Astrocyte of the cerebellum (primary cell): ENCODE measurements at regions not wholly inside any gene's neighbourhood (a gene's known extent, or its start where the extent isn't known, plus 50 kb on each side); places are given as distances from the start of the nearest gene placed in this dataset.

Experiments
- DNase-seq: peaks from one replicate; pipeline ENCODE4 v3.0.0-alpha.2; 2011; ENCODE audit warnings: low read depth
- H3K4me3 ChIP-seq: 2 replicates; pipeline ENCODE4 v1.5.1; 2011; ENCODE audit warnings: mild to moderate bottlenecking, low read depth, low read length, moderate library complexity
- CTCF ChIP-seq: IDR thresholded peaks from 2 replicates; pipeline ENCODE4 v1.5.1; 2012; ENCODE audit warnings: low read length, low read depth, moderate library complexity, mild to moderate bottlenecking; ENCODE audit errors: missing control alignments
- in situ Hi-C: cut with HindIII; loops from 2 replicates; pipeline ENCODE4 v1.10.0; 2017; ENCODE audit warnings: low sequenced_read_pairs

GRCh38 chr15:29933042-29933803 is 111.0 kb upstream of the TJP1 start:
- in situ Hi-C loops: no loop called here
- DNase-seq: no peak
- no peak for TF ChIP-seq CTCF
- no peak overlapping the region for H3K4me3 ChIP-seq

- in situ Hi-C loops: no loop called here
- no peak overlapping the region for H3K4me3 ChIP-seq
- DNase-seq: no peak
- no peak for TF ChIP-seq CTCF
Observed at GRCh38 chr15:29926083-29926388, 103.8 kb upstream of the TJP1 start.

- TF ChIP-seq CTCF: peak; percentile 93
- in situ Hi-C loops: no loop called here
- peak; percentile 53 for DNase-seq
- H3K4me3 ChIP-seq: no peak overlapping the region
Observed at GRCh38 chr15:29925227-29926082, 103.2 kb upstream of the TJP1 start.

- no peak for TF ChIP-seq CTCF
- in situ Hi-C loops: no loop called here
- peak; percentile 40 for DNase-seq
Observed at GRCh38 chr15:29924750-29925149, 102.5 kb upstream of the TJP1 start.

GRCh38 chr15:29922191-29922590 is 99.9 kb upstream of the TJP1 start:
- no peak overlapping the region for H3K4me3 ChIP-seq
- TF ChIP-seq CTCF: no peak
- DNase-seq: no peak
- in situ Hi-C loops: no loop called here

More at GRCh38 chr15:29924750-29925149, 102.5 kb upstream of the TJP1 start:
- H3K4me3 ChIP-seq: no peak overlapping the region

- no peak for DNase-seq
- no peak for TF ChIP-seq CTCF
- in situ Hi-C loops: no loop called here
- H3K4me3 ChIP-seq: no peak overlapping the region
Observed at GRCh38 chr15:29921130-29921601, 98.9 kb upstream of the TJP1 start.
